ENCODE measurements at regions not wholly inside any gene's neighbourhood (a gene's known extent, or its start where the extent isn't known, plus 50 kb on each side); places are given as distances from the start of the nearest gene placed in this dataset.

- TF ChIP-seq EZH2 (IDR thresholded peaks at IDR 0.05; ENCODE audit: borderline replicate concordance, low read depth, low read length, poor library complexity, severe bottlenecking): no peak
- TF ChIP-seq CTCF (conservative IDR thresholded peaks at IDR 0.05; ENCODE audit: low read depth, low read length): no peak
These were observed 173.9 kb upstream of the ATF7IP start for GRCh38 chr12:14191612-14192011.

Measured in A673 (cell line).